Ascending aorta (tissue), 2 donors: ENCODE measurements at regions not wholly inside any gene's neighbourhood (a gene's known extent, or its start where the extent isn't known, plus 50 kb on each side); places are given as distances from the start of the nearest gene placed in this dataset.

ENCODE experiments used
- DNase-seq, 2 donors: peaks; one replicate each; pipeline ENCODE4 v3.0.0-alpha.2; 2019; ENCODE audit warnings: low spot score in 2 of 2
- H3K27ac ChIP-seq, 2 donors: fragments of 200-600 bp; sonication (generic); one replicate each; pipeline ENCODE4 v1.5.1; 2016 to 2017; ENCODE audit warnings: mild to moderate bottlenecking in 1 of 2
- H3K27me3 ChIP-seq: fragments of 200-600 bp; sonication (generic); one replicate; pipeline ENCODE4 v1.5.1; 2017
- H3K36me3 ChIP-seq, 2 donors: fragments of 200-600 bp; sonication (generic); one replicate each; pipeline ENCODE4 v1.5.1; 2016
- H3K4me1 ChIP-seq, 2 donors: fragments of 200-600 bp; sonication (generic); one replicate each; pipeline ENCODE4 v1.5.1; 2016 to 2017; ENCODE audit warnings: mild to moderate bottlenecking in 1 of 2
- H3K4me3 ChIP-seq, 2 donors: fragments of 200-600 bp; sonication (generic); one replicate each; pipeline ENCODE4 v1.5.1; 2016 to 2017; ENCODE audit warnings: mild to moderate bottlenecking in 1 of 2
- H3K9me3 ChIP-seq, 2 donors: fragments of 200-600 bp; sonication (generic); one replicate each; pipeline ENCODE4 v1.5.1; 2016
- CTCF ChIP-seq, 3 experiments: fragments of 200-600 bp in 2 of 3; fragments of 450-650 bp in 1 of 3; sonication (generic) in 2 of 3; IDR thresholded peaks; one replicate each; pipeline ENCODE4 v1.5.1; 2016 to 2019; ENCODE audit warnings: antibody characterized with exemption in 3 of 3, mild to moderate bottlenecking in 1 of 3, moderate library complexity in 1 of 3
- intact Hi-C: fragments of 100-400 bp; cut with DNase I; formaldehyde crosslinking; loops from one replicate; pipeline ENCODE4 v1.15.1; 2023

GRCh38 chr10:78560341-78560688, 508.5 kb upstream of the ZMIZ1 start:
- Histone ChIP-seq H3K36me3 (no peaks in the 10 kb centered on the region), H3K27me3 (no peaks in the 10 kb centered on the region), H3K9me3 (no peaks in the 10 kb centered on the region), H3K4me1 (no peaks in the 10 kb centered on the region), H3K4me3 (no peak overlapping the region), H3K27ac (no peak overlapping the region)
- intact Hi-C loops = no loop called here
- no peak for DNase-seq
- no peak for TF ChIP-seq CTCF (IDR thresholded peaks at IDR 0.05)

DNA sequence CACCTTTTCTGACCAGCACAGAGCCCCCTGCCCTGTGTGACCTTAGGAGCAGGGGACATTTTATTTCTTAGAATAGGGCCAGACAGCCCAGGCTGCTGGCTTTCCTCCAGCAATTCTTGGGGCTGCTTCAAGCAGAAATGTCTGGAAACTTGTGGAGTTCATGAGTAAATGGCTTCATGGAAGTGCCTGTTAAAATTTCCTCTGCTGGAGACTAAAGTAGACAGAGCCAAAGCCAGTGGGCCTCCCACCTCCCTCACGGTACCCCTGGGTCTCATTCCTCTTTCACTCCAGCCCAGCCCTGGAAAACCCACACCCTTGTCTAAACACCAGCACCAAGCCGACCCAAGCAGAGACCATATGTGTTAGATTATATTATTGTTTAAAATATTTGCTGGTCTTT, 505.5 kb upstream of the ZMIZ1 start:
- intact Hi-C loops = no loop called here
- no peak for DNase-seq
- no peak for TF ChIP-seq CTCF (IDR thresholded peaks at IDR 0.05)
- no peak overlapping the region for H3K4me3 ChIP-seq
- H3K9me3 ChIP-seq = no peaks in the 10 kb centered on the region
- H3K27ac ChIP-seq = no peak overlapping the region
- H3K27me3 ChIP-seq = no peaks in the 10 kb centered on the region
- no peaks in the 10 kb centered on the region for H3K4me1 ChIP-seq
- no peaks in the 10 kb centered on the region for H3K36me3 ChIP-seq

DNA sequence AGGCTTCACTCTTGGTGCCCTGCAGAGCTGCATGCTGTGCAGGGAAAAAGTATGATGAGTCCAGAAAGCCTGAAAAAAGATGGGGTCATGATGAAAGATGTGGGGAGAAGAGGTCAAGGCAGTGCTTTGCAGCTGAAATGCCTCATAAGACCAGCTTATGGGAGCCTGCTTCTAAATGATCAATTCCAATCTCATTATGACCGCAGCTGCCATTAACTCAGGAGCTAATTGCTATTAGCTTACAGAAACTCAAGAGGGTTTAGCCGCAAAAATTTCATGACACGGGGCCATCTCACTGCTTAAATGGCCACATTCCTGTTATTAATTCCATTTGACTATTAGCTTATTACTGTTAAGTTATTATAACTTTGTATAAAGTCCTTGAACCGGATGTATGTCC, 502.9 kb upstream of the ZMIZ1 start:
- no peaks in the 10 kb centered on the region for H3K36me3 ChIP-seq
- H3K4me3 ChIP-seq = no peak overlapping the region
- H3K9me3 ChIP-seq = no peaks in the 10 kb centered on the region
- H3K27ac ChIP-seq = no peak overlapping the region
- intact Hi-C loops = no loop called here
- DNase-seq = no peak
- TF ChIP-seq CTCF (IDR thresholded peaks at IDR 0.05) = no peak
- no peaks in the 10 kb centered on the region for H3K27me3 ChIP-seq
- H3K4me1 ChIP-seq = no peaks in the 10 kb centered on the region

GRCh38 chr10:78566284-78567111, 502.3 kb upstream of the ZMIZ1 start:
- Histone ChIP-seq H3K4me3 (no peak overlapping the region), H3K27ac (no peak overlapping the region), H3K4me1 (no peaks in the 10 kb centered on the region), H3K9me3 (no peaks in the 10 kb centered on the region), H3K27me3 (no peaks in the 10 kb centered on the region), H3K36me3 (no peaks in the 10 kb centered on the region)
- intact Hi-C loops = no loop called here
- no peak for TF ChIP-seq CTCF (IDR thresholded peaks at IDR 0.05)
- no peak for DNase-seq

GRCh38 chr10:78567680-78568455, 500.9 kb upstream of the ZMIZ1 start:
- Histone ChIP-seq H3K27ac (no peak overlapping the region), H3K36me3 (no peaks in the 10 kb centered on the region), H3K4me3 (no peak overlapping the region), H3K4me1 (no peaks in the 10 kb centered on the region), H3K27me3 (no peaks in the 10 kb centered on the region), H3K9me3 (no peaks in the 10 kb centered on the region)
- intact Hi-C loops = no loop called here
- no peak for DNase-seq
- TF ChIP-seq CTCF (IDR thresholded peaks at IDR 0.05) = no peak
